Limb (tissue), 2 donors: ENCODE measurements at regions not wholly inside any gene's neighbourhood (a gene's known extent, or its start where the extent isn't known, plus 50 kb on each side); places are given as distances from the start of the nearest gene placed in this dataset.
"Not testable (repeated sequence)": the region's sequence is repeated elsewhere in the genome, so short reads cannot be mapped to it uniquely, and the experiment has no call there.

Experiments used
- DNase-seq, 2 donors: peaks; one replicate each; pipeline ENCODE4 v3.0.0-alpha.2; 2016; ENCODE audit errors: extremely low spot score in 2 of 2

- DNase-seq, result no peak
Measured at GRCh38 chr12:89289720-89290119, 62.6 kb downstream of the DUSP6 start.

- no peak for DNase-seq
Measured at GRCh38 chr12:89288959-89289358, 63.3 kb downstream of the DUSP6 start.

GRCh38 chr12:89286501-89286900, 65.8 kb downstream of the DUSP6 start:
- DNase-seq, result no peak

- no peak for DNase-seq
Measured at GRCh38 chr12:89281539-89281867, 70.8 kb downstream of the DUSP6 start.

GRCh38 chr12:89280833-89281538, 71.3 kb downstream of the DUSP6 start:
- DNase-seq, result peak in 1 of 2 donors; percentile 35

GRCh38 chr12:89279499-89279898, 72.8 kb downstream of the DUSP6 start:
- no peak for DNase-seq

GRCh38 chr12:89278862-89279261, 73.4 kb downstream of the DUSP6 start:
- no peak for DNase-seq

- no peak for DNase-seq
Measured at GRCh38 chr12:89278169-89278568, 74.1 kb downstream of the DUSP6 start.

GRCh38 chr12:89276860-89277259, 75.4 kb downstream of the DUSP6 start:
- DNase-seq, result no peak

- no peak for DNase-seq
Measured at GRCh38 chr12:89273525-89273924, 78.8 kb downstream of the DUSP6 start.

GRCh38 chr12:89270548-89270947, 81.8 kb downstream of the DUSP6 start:
- no peak for DNase-seq

GRCh38 chr12:89269174-89269573, 83.1 kb downstream of the DUSP6 start:
- no peak for DNase-seq

GRCh38 chr12:89267404-89267803, 84.9 kb downstream of the DUSP6 start:
- no peak for DNase-seq

GRCh38 chr12:89266574-89267188, 85.6 kb downstream of the DUSP6 start:
- not testable (repeated sequence) for DNase-seq

GRCh38 chr12:89264837-89265236, 87.5 kb downstream of the DUSP6 start:
- DNase-seq, result no peak

GRCh38 chr12:89263900-89264299, 88.4 kb downstream of the DUSP6 start:
- no peak for DNase-seq

GRCh38 chr12:89262855-89263552, 89.3 kb downstream of the DUSP6 start:
- no peak for DNase-seq

GRCh38 chr12:89261982-89262381, 90.3 kb downstream of the DUSP6 start:
- DNase-seq, result no peak

- DNase-seq, result no peak
Measured at GRCh38 chr12:89260841-89261637, 91.3 kb downstream of the DUSP6 start.

- no peak for DNase-seq
Measured at GRCh38 chr12:89259821-89260220, 92.5 kb downstream of the DUSP6 start.

- DNase-seq, result no peak
Measured at GRCh38 chr12:89258240-89258969, 93.9 kb downstream of the DUSP6 start.
